EH (cell line): ENCODE measurements at regions not wholly inside any gene's neighbourhood (a gene's known extent, or its start where the extent isn't known, plus 50 kb on each side); places are given as distances from the start of the nearest gene placed in this dataset.

Experiments used
- DNase-seq: peaks from one replicate; pipeline ENCODE4 v3.0.0-alpha.2; 2015; ENCODE audit warnings: low read depth

DNA sequence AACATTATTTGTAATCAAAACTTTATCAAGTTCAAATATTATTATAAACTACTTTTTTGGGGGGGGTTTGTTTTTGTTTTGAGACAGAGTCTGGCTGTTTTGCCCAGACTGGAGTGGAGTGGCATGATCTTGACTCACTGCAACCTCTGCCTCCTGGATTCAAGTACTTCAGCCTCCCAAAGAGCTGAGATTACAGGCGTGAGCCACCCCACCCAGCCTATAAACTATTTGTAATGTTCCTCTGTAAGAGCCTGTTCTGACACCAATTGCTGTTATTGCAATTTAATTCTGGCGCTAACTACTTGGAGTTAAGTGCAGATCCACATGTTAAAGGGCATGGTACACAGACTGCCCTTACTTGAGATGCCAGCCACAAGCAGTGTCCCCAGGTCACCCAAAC, 478.1 kb upstream of the NRP1 start:
- no peak for DNase-seq

DNA sequence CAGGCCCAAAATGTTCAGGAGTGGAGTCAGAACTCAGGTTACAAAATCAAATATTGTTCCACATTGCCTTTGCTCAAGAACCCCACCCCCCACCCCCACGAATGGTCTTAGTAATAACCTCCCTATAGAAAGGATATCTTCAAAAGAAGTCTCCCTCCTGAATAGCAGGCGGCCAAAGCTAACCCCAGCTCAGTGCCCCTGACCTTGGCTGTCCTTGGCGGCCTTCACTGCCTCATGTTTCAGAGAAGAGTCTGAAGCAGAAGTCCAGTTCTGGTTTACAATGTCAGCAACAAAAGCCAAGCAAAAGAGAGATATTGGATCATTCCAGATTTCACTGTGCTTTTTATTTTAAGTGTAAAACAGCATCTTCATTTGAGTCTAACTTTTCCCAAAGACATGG, 476.5 kb upstream of the NRP1 start:
- no peak for DNase-seq

- DNase-seq: no peak
Observed at GRCh38 chr10:33809732-33810131, 475.3 kb upstream of the NRP1 start.

- peak; percentile 63 for DNase-seq
Observed at GRCh38 chr10:33808475-33808874, 474.0 kb upstream of the NRP1 start.

DNA sequence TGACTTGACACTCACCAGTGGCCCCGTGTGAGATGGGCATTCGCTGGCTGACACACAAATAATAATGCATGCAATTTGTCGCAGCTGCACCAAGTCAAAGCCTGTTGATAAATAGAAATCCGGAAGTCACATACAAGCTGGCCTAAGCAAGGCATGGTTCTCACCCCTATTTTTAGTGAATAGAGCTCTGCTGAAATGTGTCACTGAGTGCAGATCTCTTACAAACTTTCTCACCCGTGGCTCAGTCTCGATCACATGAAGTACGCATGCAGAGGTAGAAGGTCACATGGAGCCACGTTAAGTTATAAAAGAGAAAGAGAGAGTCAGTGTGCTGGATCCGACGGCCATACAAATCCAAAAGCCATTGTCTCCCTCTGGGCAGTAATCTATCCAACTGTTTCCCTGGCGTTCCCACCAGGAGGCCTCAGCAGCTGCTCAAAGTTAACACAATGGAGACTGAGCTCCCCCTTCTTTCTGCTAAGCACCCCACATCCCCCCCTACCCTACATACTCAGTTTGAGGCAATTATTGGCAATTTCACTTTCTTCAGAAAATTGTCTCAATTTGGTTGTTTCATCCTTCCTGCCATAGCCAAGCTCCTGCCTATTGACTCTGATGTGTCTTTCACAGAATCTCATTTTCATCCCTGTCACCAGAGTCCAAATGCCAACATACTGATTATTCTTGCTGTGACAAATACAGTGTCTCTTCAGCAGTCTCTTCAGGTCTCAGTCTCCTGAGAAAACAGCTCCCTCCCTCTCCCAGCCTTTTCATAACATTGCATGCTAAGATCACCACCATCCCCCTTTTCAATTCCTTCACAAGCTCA, 473.3 kb upstream of the NRP1 start:
- peak; percentile 10 for DNase-seq

GRCh38 chr10:33805831-33806230, 471.4 kb upstream of the NRP1 start:
- no peak for DNase-seq

- no peak for DNase-seq
Observed at GRCh38 chr10:33804584-33804983, 470.1 kb upstream of the NRP1 start.

- DNase-seq: peak; percentile 56
Observed at GRCh38 chr10:33803248-33803647, 468.8 kb upstream of the NRP1 start.

DNA sequence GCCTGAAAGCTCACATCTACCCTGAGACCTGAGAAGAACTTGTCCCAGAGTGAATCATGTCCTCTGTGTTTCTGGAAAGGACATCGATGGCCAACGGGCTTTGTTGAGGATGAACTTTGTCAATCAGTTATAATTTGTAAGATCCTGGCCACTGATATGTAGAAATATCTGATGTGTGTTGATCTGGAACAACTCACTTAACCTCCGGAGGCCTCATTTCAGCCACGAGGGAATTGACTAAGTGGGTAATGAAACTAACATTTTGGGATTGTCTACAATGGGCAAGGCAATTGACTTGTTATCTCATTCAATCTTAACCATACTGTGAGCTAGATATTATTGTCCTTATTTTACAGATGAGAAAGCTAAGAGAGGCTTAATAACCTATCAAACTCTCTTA, 468.1 kb upstream of the NRP1 start:
- no peak for DNase-seq

DNA sequence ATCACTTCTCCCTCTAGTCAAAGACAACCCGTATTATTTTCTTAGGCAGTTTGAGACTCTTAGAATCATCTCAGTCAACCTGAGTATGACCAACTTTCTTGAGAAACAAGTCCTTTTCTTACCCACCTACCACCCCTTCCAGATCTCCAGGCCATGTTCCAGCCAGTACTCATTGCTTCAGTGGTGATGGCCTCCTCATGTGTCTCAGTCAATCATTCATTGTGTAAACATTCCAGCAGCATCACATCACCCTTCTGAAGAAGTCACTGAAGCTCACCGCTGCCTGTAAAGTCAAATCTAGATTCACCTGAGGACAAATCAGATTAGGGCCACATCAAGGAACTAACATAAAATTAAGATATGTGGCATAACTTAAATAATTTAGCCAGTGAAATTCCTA, 467.2 kb upstream of the NRP1 start:
- DNase-seq: peak; percentile 31

GRCh38 chr10:33800986-33801385, 466.5 kb upstream of the NRP1 start:
- no peak for DNase-seq

DNA sequence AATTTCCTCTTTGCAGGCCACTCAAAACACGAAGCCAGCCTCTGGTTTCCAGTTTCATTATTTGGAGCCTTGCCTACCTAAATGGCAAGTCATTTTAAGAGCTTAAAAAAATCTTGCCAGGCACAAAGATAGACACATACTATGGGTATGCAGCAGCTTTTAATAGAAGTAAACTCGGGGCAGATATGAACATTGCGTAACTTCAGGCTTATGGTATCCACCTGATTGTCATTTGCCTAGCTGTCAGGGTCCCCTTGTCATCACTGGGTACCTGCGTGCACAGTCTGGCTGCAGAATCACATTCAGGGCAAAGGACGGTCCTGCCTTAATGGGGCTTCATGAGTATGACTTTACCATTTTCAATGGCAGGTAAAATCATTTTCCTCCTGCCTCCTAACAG, 466.1 kb upstream of the NRP1 start:
- DNase-seq: peak; percentile 43

- DNase-seq: no peak
Observed at GRCh38 chr10:33799944-33800323, 465.5 kb upstream of the NRP1 start.

GRCh38 chr10:33799281-33799943, 464.9 kb upstream of the NRP1 start:
- DNase-seq: peak; percentile 77

GRCh38 chr10:33798754-33799153, 464.3 kb upstream of the NRP1 start:
- no peak for DNase-seq

DNA sequence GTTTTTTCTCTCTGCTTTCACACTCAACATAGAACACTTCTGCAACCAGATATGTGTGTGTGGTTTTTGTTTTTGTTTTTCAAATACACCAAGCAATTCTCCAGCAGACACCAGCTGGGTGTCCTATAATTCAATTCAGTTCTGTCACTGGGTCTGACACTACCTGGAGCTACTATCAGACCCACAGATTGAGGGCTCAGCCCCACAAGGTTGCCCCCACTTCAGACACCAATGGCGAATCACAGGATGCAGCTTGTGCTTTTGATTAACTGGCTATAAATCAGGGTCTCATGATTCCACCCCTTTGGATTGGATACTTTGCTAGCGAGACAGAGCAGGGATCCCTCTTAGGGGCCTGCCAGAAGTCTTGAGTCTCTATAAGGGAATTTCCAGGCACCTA, 462.2 kb upstream of the NRP1 start:
- no peak for DNase-seq

DNA sequence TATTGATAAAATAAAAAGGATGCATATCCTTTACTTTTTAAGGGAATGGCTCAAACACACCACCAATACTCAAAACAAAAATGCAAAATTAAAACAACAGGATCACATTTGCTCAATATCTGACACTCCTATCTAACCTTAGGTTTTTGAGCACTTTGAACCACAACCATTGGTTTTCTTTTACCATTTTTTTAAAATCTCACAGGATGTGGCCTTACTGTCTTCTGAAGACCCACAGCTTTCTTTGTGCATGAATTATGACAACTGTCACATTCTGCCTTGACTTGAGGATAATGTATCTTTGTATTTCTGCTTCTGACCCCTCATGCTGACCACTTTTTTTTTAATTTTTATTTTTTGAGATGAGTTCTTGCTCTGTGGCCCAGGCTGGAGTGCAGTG, 461.1 kb upstream of the NRP1 start:
- no peak for DNase-seq

GRCh38 chr10:33794460-33794859, 460.0 kb upstream of the NRP1 start:
- no peak for DNase-seq

- no peak for DNase-seq
Observed at GRCh38 chr10:33793793-33794192, 459.3 kb upstream of the NRP1 start.

GRCh38 chr10:33791272-33791660, 456.8 kb upstream of the NRP1 start:
- DNase-seq: no peak

- no peak for DNase-seq
Observed at GRCh38 chr10:33790521-33791271, 456.2 kb upstream of the NRP1 start.

GRCh38 chr10:33783557-33783956, 449.1 kb upstream of the NRP1 start:
- DNase-seq: no peak

DNA sequence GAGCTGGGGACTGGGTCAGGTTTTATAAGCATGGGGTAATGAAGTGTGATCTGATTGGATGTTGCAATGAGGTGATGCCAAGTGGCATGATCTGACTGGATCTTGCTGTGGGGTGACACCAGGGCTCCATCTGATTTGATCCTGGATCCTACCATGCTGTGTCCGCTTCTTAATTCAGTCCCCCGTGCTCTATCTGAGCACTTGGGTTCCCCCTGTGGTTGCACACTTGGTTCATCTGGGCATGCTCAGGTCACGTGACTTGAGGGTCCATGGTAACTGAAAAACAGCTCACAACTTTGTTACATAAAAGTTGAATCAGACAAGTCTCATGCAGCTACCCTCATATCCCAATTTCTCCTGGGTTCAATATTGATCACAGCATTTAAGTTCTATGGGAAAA, 448.6 kb upstream of the NRP1 start:
- no peak for DNase-seq
